Stimulated activated effector memory CD8-positive, alpha-beta T cell treated with anti-CD3 and anti-CD28 coated beads, Interleukin-12 subunit alpha, Interleukin-12 subunit beta, amount 100 ng/mL, for 72 hours (primary cell): ENCODE measurements at regions not wholly inside any gene's neighbourhood (a gene's known extent, or its start where the extent isn't known, plus 50 kb on each side); places are given as distances from the start of the nearest gene placed in this dataset.
"Not testable (repeated sequence)": the region's sequence is repeated elsewhere in the genome, so short reads cannot be mapped to it uniquely, and the experiment has no call there.

Experiments used
- ATAC-seq: fragments of 150-1000 bp; cut with Tn5 transposase; 2 replicates; pipeline ENCODE4 v1.10.0; 2021
- DNase-seq, 2 donors: peaks; one replicate each; pipeline ENCODE4 v3.0.0; 2021 to 2022; ENCODE audit warnings: low spot score in 2 of 2
- H3K27ac Mint-ChIP-seq: one replicate; pipeline ENCODE4 v1.8.0; 2022; ENCODE audit warnings: mild to moderate bottlenecking, mixed read lengths
- H3K36me3 Mint-ChIP-seq: one replicate; pipeline ENCODE4 v1.8.0; 2022; ENCODE audit warnings: mild to moderate bottlenecking, mixed read lengths
- H3K4me1 Mint-ChIP-seq: one replicate; pipeline ENCODE4 v1.8.0; 2022; ENCODE audit warnings: mixed read lengths
- H3K4me3 Mint-ChIP-seq: one replicate; pipeline ENCODE4 v1.8.0; 2022; ENCODE audit warnings: mild to moderate bottlenecking, mixed read lengths
- H3K9me3 Mint-ChIP-seq: one replicate; pipeline ENCODE4 v1.8.0; 2022; ENCODE audit warnings: mixed read lengths

- no peak overlapping the region for H3K4me3 Mint-ChIP-seq
- DNase-seq (no peak), ATAC-seq (no peak)
- no peaks in the 10 kb centered on the region for H3K9me3 Mint-ChIP-seq
- H3K27ac Mint-ChIP-seq = no peak overlapping the region
- no peaks in the 10 kb centered on the region for H3K36me3 Mint-ChIP-seq
- no peaks in the 10 kb centered on the region for H3K4me1 Mint-ChIP-seq
Observed at GRCh38 chr9:34907044-34907443, 51.0 kb upstream of the PHF24 start.

- Mint-ChIP-seq H3K9me3 (no peaks in the 10 kb centered on the region), H3K27ac (no peak overlapping the region), H3K4me1 (no peaks in the 10 kb centered on the region), H3K4me3 (no peak overlapping the region), H3K36me3 (no peaks in the 10 kb centered on the region)
- DNase-seq (peak; percentile 64 to 86), ATAC-seq (peak; percentile 99)
Observed at GRCh38 chr9:34899535-34900158, 58.4 kb upstream of the PHF24 start.

DNA sequence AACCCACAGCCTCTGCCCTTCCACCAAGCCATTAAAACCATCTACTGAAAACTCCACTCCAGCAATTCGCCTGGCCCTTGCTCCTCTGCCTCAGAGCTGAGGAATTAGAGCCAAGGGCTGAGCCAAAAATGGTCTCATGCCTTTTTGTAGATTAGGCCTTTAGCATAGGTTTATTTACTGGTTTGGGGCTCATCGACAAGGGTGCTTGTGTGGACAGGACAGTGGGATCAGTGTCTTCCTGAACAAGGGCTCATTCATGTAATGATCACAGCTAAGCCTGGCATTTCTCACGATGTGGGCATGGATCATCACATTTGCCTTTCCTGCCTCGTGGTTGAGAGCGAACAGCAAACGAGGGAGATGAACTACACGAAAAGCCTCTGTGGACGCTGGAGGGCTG, 59.2 kb upstream of the PHF24 start:
- no peaks in the 10 kb centered on the region for H3K4me1 Mint-ChIP-seq
- no peak overlapping the region for H3K27ac Mint-ChIP-seq
- DNase-seq = no peak
- no peaks in the 10 kb centered on the region for H3K36me3 Mint-ChIP-seq
- H3K4me3 Mint-ChIP-seq = no peak overlapping the region
- no peak for ATAC-seq
- H3K9me3 Mint-ChIP-seq = no peaks in the 10 kb centered on the region

DNA sequence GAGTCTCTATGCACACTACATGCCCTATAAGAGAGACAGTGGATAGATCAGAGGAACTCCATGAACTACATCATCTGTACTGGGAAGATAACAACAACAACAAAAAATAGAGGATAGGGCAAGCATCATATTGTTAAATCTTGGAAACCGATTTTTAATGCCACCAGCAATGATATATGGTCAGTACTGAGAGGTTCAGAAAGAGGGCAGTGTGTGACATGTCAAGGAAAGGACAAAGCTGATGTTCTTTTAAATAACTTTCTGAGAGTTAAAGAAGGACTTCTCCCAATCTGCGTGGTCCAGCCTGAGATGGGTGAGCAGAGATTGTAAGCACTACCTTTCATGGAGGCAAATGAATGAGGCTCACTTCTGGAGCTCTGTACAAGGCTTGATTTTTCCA, 62.0 kb upstream of the PHF24 start:
- no peak overlapping the region for H3K4me3 Mint-ChIP-seq
- no peak for DNase-seq
- H3K27ac Mint-ChIP-seq = no peak overlapping the region
- H3K9me3 Mint-ChIP-seq = no peaks in the 10 kb centered on the region
- no peaks in the 10 kb centered on the region for H3K36me3 Mint-ChIP-seq
- no peaks in the 10 kb centered on the region for H3K4me1 Mint-ChIP-seq
- no peak for ATAC-seq

DNA sequence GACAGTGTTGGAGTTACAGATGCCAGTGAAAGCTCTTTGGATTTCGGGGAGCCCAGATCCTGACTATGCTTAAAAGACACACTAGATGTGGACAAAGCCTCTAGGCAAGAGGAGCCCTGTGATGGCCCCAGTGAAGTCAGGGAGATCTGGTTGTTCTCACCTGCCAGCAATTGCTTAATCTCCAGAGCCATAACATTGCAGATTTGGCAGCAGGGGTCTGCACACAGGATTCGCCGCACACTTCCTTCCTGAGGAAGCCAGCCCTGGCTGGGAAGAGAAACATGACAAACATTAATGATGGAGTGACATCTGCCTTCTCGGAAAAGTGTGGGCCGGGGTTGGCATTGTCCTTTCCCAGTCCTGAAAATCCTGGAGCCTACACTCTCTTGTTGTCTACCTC, 65.2 kb upstream of the PHF24 start:
- H3K36me3 Mint-ChIP-seq = no peaks in the 10 kb centered on the region
- no peak for ATAC-seq
- no peaks in the 10 kb centered on the region for H3K4me1 Mint-ChIP-seq

DNA sequence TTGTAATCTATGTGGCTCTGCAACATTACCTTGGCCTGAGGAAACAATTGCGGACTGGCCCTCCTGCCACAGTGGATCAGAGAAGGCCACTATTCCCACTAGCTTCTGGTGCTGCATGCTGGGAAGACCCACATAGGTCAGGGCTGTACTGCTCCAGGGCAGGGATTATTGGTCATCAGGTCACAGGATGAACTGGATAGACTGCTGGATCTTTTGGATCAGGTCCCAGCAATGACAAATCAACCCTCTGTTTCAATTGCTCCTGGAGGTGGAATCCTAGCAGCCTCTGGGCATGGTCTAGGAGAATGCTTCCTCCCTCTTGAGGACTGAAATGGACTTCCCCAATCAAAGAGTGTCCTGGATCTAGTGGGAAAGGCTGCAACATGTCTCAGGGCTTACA, 66.7 kb upstream of the PHF24 start:
- Mint-ChIP-seq H3K4me1 (no peaks in the 10 kb centered on the region), H3K9me3 (no peaks in the 10 kb centered on the region), H3K36me3 (no peaks in the 10 kb centered on the region), H3K4me3 (no peak overlapping the region), H3K27ac (no peak overlapping the region)
- ATAC-seq (no peak), DNase-seq (no peak)

More for the DNA sequence above, 65.2 kb upstream of the PHF24 start:
- DNase-seq = no peak
- Mint-ChIP-seq H3K4me3 (no peak overlapping the region), H3K27ac (no peak overlapping the region), H3K9me3 (no peaks in the 10 kb centered on the region)

- no peak overlapping the region for H3K27ac Mint-ChIP-seq
- H3K9me3 Mint-ChIP-seq = no peaks in the 10 kb centered on the region
- H3K36me3 Mint-ChIP-seq = no peaks in the 10 kb centered on the region
- ATAC-seq (no peak), DNase-seq (no peak)
- no peak overlapping the region for H3K4me3 Mint-ChIP-seq
- H3K4me1 Mint-ChIP-seq = no peaks in the 10 kb centered on the region
Observed at GRCh38 chr9:34887841-34888240, 70.2 kb upstream of the PHF24 start.

GRCh38 chr9:34884747-34885189, 73.3 kb upstream of the PHF24 start:
- ATAC-seq (peak; percentile 95), DNase-seq (peak in 1 of 2 donors; percentile 51)
- no peaks in the 10 kb centered on the region for H3K4me1 Mint-ChIP-seq
- H3K27ac Mint-ChIP-seq = no peak overlapping the region
- H3K36me3 Mint-ChIP-seq = no peaks in the 10 kb centered on the region
- H3K4me3 Mint-ChIP-seq = no peak overlapping the region
- H3K9me3 Mint-ChIP-seq = no peaks in the 10 kb centered on the region

DNA sequence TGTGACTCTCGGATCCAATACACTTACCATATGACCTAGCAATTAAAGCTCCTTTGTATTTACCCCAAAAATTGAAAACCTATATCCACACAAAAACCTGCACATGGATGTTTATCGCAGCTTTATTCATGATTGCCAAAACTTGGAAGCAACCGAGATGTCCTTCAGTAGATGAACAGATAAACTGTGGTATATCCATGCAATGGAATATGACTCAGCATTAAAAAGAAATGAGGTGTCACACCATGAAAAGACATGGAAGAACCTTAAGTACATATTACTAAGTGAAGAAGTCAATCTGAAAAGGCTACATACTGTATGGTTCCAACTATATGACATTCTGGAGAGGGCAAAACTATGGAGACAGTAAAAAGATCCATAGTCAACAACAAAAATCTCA, 82.0 kb upstream of the PHF24 start:
- ATAC-seq = no peak
- Mint-ChIP-seq H3K27ac (no peak overlapping the region), H3K36me3 (no peaks in the 10 kb centered on the region), H3K4me1 (no peaks in the 10 kb centered on the region), H3K4me3 (no peak overlapping the region), H3K9me3 (no peaks in the 10 kb centered on the region)
- DNase-seq = no peak

DNA sequence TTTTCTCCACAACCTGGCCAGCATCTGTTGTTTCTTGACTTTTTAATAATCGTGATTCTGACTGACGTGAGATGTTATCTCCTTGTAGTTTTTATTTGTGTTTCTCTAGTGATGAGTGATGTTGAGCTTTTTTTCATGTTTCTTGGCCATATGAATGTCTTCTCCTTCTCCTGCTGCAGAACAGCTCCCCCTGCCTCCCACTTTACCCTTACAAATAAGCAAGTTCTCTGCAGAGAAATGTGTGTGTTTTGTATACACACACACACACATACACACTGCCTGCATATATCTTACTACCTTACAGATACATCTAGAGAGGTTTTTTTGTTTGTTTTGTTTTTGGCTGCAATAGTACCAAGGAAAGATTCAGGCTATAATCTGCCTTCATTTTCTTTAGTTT, 88.7 kb upstream of the PHF24 start:
- Mint-ChIP-seq H3K9me3 (no peaks in the 10 kb centered on the region), H3K4me1 (no peaks in the 10 kb centered on the region), H3K4me3 (no peak overlapping the region), H3K36me3 (no peaks in the 10 kb centered on the region), H3K27ac (no peak overlapping the region)
- no peak for DNase-seq
- ATAC-seq = no peak

DNA sequence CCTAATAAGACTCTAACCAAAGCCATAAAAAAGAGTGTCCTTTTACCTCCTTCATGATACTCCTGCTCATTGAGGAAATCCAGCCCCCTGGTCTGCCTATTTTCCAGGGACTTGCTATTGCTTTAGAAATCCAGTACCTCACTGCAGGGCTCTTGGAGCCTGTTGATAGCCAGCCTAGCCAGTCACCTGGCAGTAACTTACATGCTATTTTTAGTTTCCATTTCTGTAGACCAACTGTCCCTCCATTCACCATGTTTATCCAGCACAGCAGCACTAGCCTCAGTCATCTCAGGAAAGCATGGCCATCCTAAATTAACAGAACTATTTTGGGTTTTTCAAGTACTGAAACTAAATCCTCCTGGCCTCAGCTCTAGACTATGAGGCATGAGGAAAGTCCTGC, 91.5 kb upstream of the PHF24 start:
- no peak for ATAC-seq
- Mint-ChIP-seq H3K4me1 (no peaks in the 10 kb centered on the region), H3K9me3 (peaks cover 9% of the 10 kb centered on the region), H3K36me3 (no peaks in the 10 kb centered on the region), H3K4me3 (no peak overlapping the region), H3K27ac (no peak overlapping the region)
- no peak for DNase-seq

DNA sequence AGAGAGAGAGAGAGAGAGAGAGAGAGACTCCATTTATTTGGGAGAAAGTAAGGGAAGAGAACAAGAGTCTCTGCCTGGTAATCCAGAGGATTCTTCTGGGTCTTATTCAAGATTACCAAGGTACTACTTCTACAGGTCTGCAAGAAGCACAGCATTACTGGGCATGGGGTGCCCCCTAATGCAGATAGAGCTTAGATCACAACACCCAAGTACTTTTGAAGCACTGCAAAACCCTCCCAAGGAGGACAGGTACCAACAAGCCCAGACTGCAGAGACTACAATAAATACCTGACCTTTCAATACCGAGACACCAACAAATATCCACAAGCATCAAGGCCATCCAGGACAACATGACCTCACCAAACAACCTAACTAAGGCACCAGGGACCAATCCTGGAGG, 94.7 kb upstream of the PHF24 start:
- Mint-ChIP-seq H3K36me3 (no peaks in the 10 kb centered on the region), H3K4me3 (no peak overlapping the region), H3K4me1 (no peaks in the 10 kb centered on the region), H3K9me3 (peaks cover 9% of the 10 kb centered on the region), H3K27ac (no peak overlapping the region)
- ATAC-seq (no peak), DNase-seq (no peak)

DNA sequence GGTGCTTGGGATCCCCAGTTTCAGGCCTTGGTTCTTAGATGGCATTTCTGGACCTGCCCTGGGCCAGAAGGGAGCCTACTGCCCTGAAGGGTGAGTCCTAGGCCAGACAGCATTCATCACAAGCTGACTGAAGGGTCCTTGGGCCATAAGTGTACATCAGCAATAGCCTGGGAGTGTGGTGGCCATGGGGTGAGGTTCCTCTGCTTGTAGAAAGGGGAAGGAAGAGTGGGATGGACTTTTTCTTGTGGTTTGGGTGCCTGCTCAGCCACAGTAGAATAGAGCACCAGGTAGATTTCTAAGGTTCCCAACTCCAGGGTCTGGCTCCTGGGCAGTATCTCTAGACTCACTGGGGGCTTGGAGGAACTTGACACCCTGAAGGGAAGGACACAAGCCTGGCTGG, 95.2 kb upstream of the PHF24 start:
- H3K9me3 Mint-ChIP-seq = peaks cover 9% of the 10 kb centered on the region
- H3K4me3 Mint-ChIP-seq = no peak overlapping the region
- H3K36me3 Mint-ChIP-seq = no peaks in the 10 kb centered on the region
- H3K27ac Mint-ChIP-seq = no peak overlapping the region
- ATAC-seq = no peak
- no peak for DNase-seq
- H3K4me1 Mint-ChIP-seq = no peaks in the 10 kb centered on the region

DNA sequence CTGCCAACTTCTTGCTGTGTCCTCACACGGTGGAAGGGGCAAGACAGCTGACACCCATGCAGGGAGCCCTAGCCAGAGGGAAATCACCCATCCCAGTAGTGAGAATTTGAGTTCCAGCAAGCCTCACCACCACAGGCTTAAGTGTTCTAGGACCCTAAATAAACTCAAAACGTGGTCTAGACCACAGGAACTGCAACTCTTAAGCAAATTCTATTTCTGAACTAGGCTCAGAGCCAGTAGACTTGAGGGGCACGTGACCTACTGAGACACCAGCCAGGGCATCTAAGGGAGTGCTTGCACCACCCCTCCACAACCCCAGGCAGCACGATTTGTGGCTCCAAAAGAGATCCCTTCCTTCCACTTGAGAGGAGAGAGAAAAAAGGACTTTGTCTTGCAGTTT, 96.0 kb upstream of the PHF24 start:
- Mint-ChIP-seq H3K27ac (no peak overlapping the region), H3K36me3 (no peaks in the 10 kb centered on the region), H3K4me1 (no peaks in the 10 kb centered on the region), H3K9me3 (peaks cover 9% of the 10 kb centered on the region), H3K4me3 (no peak overlapping the region)
- DNase-seq = no peak
- ATAC-seq = no peak

DNA sequence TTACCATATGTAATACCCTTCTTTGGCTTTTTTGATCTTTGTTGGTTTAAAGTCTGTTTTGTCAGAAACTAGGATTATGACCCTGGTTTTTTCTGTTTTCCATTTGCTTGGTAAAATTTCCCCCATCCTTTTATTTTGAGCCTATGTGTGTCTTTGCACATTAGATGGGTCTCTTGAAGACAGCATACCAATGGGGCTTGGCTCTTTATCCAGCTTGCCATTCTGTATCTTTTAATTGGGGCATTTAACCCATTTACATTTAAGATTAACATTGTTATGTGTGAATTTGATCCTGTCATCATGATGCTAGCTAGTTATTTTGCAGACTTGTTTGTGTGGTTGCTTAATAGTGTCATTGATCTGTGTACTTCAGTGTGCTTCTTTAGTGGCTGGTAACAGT, 103.1 kb upstream of the PHF24 start:
- not testable (repeated sequence) for H3K36me3 Mint-ChIP-seq, H3K27ac Mint-ChIP-seq, H3K4me3 Mint-ChIP-seq, DNase-seq, H3K4me1 Mint-ChIP-seq, ATAC-seq, H3K9me3 Mint-ChIP-seq

GRCh38 chr9:34830068-34830467, 120.1 kb upstream of the CCL21 start:
- DNase-seq (no peak), ATAC-seq (no peak)
- no peaks in the 10 kb centered on the region for H3K9me3 Mint-ChIP-seq
- H3K36me3 Mint-ChIP-seq = no peaks in the 10 kb centered on the region
- H3K27ac Mint-ChIP-seq = no peak overlapping the region
- no peaks in the 10 kb centered on the region for H3K4me1 Mint-ChIP-seq
- no peak overlapping the region for H3K4me3 Mint-ChIP-seq

DNA sequence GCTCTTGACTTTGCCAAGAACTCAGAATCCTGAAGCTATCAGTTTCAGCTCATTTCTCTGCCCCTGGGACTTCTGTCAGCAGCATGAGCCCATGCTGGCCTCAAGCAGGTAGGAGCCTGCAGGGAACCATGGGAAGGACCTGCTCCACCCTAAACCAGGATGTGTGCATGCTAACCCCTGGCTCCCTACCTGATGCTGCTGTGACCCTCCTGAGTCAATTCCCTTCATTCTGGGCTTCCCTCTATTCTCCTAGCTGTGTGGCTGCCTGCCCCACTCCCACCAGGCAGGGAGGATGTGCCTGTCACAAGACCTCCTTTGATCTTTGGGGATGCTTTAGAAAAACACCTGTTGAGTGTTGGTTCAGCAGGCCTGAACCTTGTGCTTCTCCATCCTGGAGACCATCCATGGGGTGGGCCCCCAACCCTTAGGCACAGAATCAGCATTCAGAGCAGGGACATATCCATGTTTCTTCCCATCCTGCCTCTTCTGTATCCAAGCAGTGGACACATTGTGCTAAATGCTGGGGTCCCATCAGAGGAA, 117.1 kb upstream of the CCL21 start:
- Mint-ChIP-seq H3K4me1 (no peaks in the 10 kb centered on the region), H3K36me3 (no peaks in the 10 kb centered on the region), H3K27ac (no peak overlapping the region), H3K9me3 (no peaks in the 10 kb centered on the region), H3K4me3 (no peak overlapping the region)
- no peak for DNase-seq
- no peak for ATAC-seq
